ENCODE measurements at regions not wholly inside any gene's neighbourhood (a gene's known extent, or its start where the extent isn't known, plus 50 kb on each side); places are given as distances from the start of the nearest gene placed in this dataset.

DNA sequence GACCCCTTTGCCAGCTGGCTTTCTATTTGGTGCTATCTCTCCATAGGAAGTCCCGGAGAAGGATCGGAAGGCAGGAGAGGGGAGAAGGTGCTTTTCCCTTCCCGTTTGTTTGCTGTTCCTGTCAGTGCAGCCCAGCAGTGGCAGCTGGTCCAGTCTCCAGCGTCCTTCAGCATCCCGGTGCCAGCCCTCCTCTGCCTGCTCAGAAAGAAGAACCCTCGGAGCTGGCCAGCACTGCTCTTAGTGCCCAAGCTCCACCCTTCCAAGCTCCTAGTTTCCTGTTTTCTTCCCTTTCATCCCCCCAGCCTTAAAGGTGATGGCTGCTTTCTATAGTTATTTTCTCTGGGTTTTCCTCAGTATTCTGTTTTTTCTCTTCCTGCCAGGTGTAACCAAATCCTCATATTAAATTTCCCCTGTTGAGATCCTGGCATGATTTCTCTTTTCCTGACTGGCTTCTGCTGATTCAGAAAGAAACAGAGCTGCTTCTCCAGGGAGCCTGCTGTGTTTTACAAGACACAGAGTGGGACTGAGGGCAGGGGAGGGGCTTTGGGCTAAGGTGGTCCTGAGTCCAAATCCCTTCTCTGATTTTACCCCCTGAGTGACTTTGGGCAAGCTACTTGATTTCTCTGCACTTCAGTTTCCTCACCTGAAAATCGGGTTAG lies 186.8 kb downstream of the COPRS start:
- Histone ChIP-seq H3K9ac (ENCODE audit: low read depth in 2 of 2, low read length in 2 of 2) (no peak overlapping the region), H3K27ac (no peak overlapping the region), H3K9me3 (no peaks in the 10 kb centered on the region), H3K27me3 (no peaks in the 10 kb centered on the region), H3K36me3 (no peaks in the 10 kb centered on the region), H3K4me3 (no peak overlapping the region), H3K4me1 (no peaks in the 10 kb centered on the region)
- intact Hi-C loops (cut with DNase I) = no loop called here
- no peak for DNase-seq
- no peak for TF ChIP-seq CTCF (IDR thresholded peaks at IDR 0.05)

- Histone ChIP-seq H3K36me3 (no peaks in the 10 kb centered on the region), H3K27me3 (no peaks in the 10 kb centered on the region), H3K27ac (no peak overlapping the region), H3K9me3 (no peaks in the 10 kb centered on the region), H3K9ac (ENCODE audit: low read depth in 2 of 2, low read length in 2 of 2) (no peak overlapping the region), H3K4me3 (no peak overlapping the region), H3K4me1 (no peaks in the 10 kb centered on the region)
- no peak for TF ChIP-seq CTCF (IDR thresholded peaks at IDR 0.05)
- intact Hi-C loops (cut with DNase I) = no loop called here
- DNase-seq = no peak
These were observed 195.5 kb downstream of the COPRS start for GRCh38 chr17:31663576-31663975.

GRCh38 chr17:31660684-31661083 lies 198.4 kb downstream of the COPRS start:
- intact Hi-C loops (cut with DNase I) = no loop called here
- no peaks in the 10 kb centered on the region for H3K9me3 ChIP-seq

DNA sequence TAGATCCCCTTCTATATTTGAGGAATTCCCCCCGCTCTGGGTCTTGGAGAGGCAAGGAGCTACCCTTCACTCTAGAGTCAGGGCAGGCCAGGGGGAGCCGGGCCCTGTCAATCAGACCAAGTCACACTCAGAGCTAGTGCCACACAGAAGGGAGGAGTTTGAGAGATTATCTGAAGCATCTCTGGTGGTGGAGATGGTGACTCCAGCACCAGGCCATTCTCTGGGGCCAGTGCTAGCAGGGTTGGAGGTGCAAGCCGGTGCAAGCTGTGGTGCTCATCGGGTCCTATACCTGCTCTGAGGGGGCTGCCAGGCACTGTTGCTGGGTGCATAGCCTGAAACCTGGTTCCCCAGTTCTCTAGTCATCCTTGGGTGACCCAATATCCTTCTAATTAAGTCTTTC lies 201.2 kb downstream of the COPRS start:
- Histone ChIP-seq H3K4me3 (no peak overlapping the region), H3K4me1 (no peaks in the 10 kb centered on the region), H3K9me3 (no peaks in the 10 kb centered on the region), H3K9ac (ENCODE audit: low read depth in 2 of 2, low read length in 2 of 2) (no peak overlapping the region), H3K27ac (no peak overlapping the region), H3K36me3 (no peaks in the 10 kb centered on the region), H3K27me3 (no peaks in the 10 kb centered on the region)
- TF ChIP-seq CTCF (IDR thresholded peaks at IDR 0.05) = no peak
- no peak for DNase-seq
- intact Hi-C loops (cut with DNase I) = no loop called here

More at GRCh38 chr17:31660684-31661083, 198.4 kb downstream of the COPRS start:
- DNase-seq = no peak
- TF ChIP-seq CTCF (IDR thresholded peaks at IDR 0.05) = no peak
- H3K27me3 ChIP-seq = no peaks in the 10 kb centered on the region
- H3K9ac ChIP-seq (ENCODE audit: low read depth in 2 of 2, low read length in 2 of 2) = no peak overlapping the region
- H3K4me3 ChIP-seq = no peak overlapping the region
- H3K36me3 ChIP-seq = no peaks in the 10 kb centered on the region
- no peak overlapping the region for H3K27ac ChIP-seq
- H3K4me1 ChIP-seq = no peaks in the 10 kb centered on the region

- Histone ChIP-seq H3K9me3 (no peaks in the 10 kb centered on the region), H3K4me1 (no peaks in the 10 kb centered on the region), H3K36me3 (no peaks in the 10 kb centered on the region), H3K27me3 (no peaks in the 10 kb centered on the region), H3K27ac (no peak overlapping the region), H3K9ac (ENCODE audit: low read depth in 2 of 2, low read length in 2 of 2) (no peak overlapping the region), H3K4me3 (no peak overlapping the region)
- no peak for DNase-seq
- intact Hi-C loops (cut with DNase I) = no loop called here
- no peak for TF ChIP-seq CTCF (IDR thresholded peaks at IDR 0.05)
These were observed 204.1 kb downstream of the COPRS start for GRCh38 chr17:31654936-31655335.

Data from colonic mucosa (tissue), 4 donors.